ENCODE measurements at regions not wholly inside any gene's neighbourhood (a gene's known extent, or its start where the extent isn't known, plus 50 kb on each side); places are given as distances from the start of the nearest gene placed in this dataset.

DNA sequence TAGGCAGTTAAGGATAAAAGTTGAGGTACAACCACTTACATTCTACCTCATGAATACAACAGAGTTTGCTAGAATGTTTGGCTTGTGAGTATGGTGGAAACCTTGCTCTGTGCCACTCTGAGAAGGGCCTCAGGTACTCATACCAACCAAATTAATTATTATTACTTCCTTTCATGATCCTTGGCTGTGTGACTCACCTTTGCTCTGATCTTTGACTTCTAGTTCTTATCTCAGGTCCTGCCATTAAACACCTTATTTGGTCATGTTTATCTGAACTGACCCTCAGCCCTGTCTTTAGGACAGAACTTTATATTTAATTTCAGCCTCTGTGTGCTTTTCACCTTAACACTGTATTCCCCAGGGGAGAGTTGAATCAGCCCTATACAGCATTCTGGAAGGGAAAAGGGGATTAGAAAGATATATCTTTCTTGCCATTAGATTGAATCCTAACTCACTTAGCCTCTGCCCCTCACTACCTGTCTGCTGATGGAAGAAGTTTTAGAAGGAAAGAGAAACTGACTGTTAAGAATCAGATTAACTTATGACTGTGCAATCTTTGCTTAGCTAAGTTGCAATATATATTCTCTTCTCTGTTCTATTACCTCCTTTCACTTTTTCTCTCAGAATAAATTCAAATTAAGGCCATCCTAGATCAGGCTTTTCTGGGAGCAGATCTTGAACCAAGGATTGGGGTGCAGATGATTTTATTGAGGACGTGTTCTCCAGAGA, 260.4 kb upstream of the DPYD start:
- H3K36me3 ChIP-seq (ENCODE audit: control insufficient read depth, insufficient read depth, low read length) = no peaks in the 10 kb centered on the region
- H3K27me3 ChIP-seq (ENCODE audit: control insufficient read depth, insufficient read depth, low read length) = no peaks in the 10 kb centered on the region
- H3K9ac ChIP-seq (ENCODE audit: low read depth, low read length) = no peak overlapping the region
- no peaks in the 10 kb centered on the region for H3K4me1 ChIP-seq (ENCODE audit: control insufficient read depth, insufficient read depth, low read length)
- H3K27ac ChIP-seq (ENCODE audit: low read depth, low read length) = peak overlapping the region; percentile 12
- H3K4me3 ChIP-seq (ENCODE audit: low read depth, low read length) = no peak overlapping the region
- H3K9me3 ChIP-seq (ENCODE audit: control insufficient read depth, insufficient read depth, low read length) = no peaks in the 10 kb centered on the region

DNA sequence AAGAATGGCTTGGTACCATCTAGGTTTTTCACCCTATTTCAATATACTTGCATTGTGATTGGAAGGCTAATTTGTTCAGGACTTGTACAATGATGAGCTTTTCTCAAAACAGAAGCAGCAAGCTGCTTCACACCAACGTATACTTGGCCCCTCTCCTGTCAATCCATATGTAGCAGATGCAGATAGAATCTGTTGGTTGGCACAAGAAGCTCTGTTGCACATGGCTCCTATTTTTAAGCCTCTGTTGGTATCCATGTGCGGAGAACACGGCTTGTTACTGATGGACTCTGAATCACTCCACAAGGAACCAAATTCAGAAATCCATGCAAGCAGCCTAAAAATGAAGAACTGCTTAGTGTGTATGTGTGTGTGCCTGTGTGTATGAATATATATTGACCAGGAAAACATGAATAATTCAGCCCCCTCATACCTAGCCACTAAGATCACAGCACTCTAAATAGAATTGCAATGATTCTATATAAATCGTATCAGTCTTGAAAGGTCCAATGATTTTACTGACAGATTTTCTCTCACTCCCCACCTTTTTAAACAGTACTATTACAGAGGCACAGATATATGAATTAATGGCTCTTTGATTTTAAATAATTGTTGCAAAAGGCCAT, 258.4 kb upstream of the DPYD start:
- Histone ChIP-seq H3K9ac (ENCODE audit: low read depth, low read length) (no peak overlapping the region), H3K36me3 (ENCODE audit: control insufficient read depth, insufficient read depth, low read length) (no peaks in the 10 kb centered on the region), H3K4me1 (ENCODE audit: control insufficient read depth, insufficient read depth, low read length) (no peaks in the 10 kb centered on the region), H3K9me3 (ENCODE audit: control insufficient read depth, insufficient read depth, low read length) (no peaks in the 10 kb centered on the region), H3K27ac (ENCODE audit: low read depth, low read length) (no peak overlapping the region), H3K27me3 (ENCODE audit: control insufficient read depth, insufficient read depth, low read length) (no peaks in the 10 kb centered on the region), H3K4me3 (ENCODE audit: low read depth, low read length) (no peak overlapping the region)

DNA sequence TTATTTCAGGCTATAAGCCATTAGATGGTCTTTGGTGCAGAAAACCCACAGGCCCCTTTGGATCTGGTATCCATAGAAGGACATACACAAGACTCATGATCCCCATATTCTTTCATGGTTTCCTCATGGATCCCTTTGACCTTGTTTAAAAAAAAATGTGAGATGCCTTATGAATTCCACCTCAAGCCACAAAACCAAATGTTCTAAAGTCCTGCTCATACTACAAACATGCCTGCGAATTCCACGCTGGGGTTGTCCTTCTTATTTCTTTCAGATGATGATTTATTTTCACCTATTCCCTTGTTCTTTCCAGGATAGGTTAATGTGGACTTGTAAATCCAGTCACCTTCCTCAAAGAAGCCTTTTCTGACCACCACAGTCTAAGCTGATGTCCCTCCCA, 256.9 kb upstream of the DPYD start:
- Histone ChIP-seq H3K36me3 (ENCODE audit: control insufficient read depth, insufficient read depth, low read length) (no peaks in the 10 kb centered on the region), H3K9me3 (ENCODE audit: control insufficient read depth, insufficient read depth, low read length) (no peaks in the 10 kb centered on the region), H3K9ac (ENCODE audit: low read depth, low read length) (no peak overlapping the region), H3K4me1 (ENCODE audit: control insufficient read depth, insufficient read depth, low read length) (no peaks in the 10 kb centered on the region), H3K27me3 (ENCODE audit: control insufficient read depth, insufficient read depth, low read length) (no peaks in the 10 kb centered on the region), H3K27ac (ENCODE audit: low read depth, low read length) (no peak overlapping the region), H3K4me3 (ENCODE audit: low read depth, low read length) (no peak overlapping the region)

DNA sequence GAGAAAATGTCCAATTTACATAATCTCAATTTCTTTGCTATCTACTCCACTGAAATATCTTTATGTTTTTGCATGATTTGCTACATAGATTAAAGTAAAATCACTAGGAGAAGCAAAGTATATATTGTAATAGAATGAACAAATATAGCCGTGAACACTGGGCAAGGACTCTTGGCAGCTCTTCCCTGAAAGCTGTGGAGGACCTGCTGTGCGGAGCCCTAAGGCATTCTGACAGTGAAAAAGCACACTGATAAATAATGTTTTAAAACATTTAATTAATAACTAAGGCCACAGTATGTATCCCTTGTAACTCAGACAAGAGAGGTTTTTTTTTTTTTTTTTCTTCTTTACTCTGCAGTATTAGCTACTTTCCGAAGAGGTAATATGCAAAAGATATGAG, 256.1 kb upstream of the DPYD start:
- Histone ChIP-seq H3K4me3 (ENCODE audit: low read depth, low read length) (no peak overlapping the region), H3K4me1 (ENCODE audit: control insufficient read depth, insufficient read depth, low read length) (no peaks in the 10 kb centered on the region), H3K9me3 (ENCODE audit: control insufficient read depth, insufficient read depth, low read length) (no peaks in the 10 kb centered on the region), H3K27ac (ENCODE audit: low read depth, low read length) (no peak overlapping the region), H3K27me3 (ENCODE audit: control insufficient read depth, insufficient read depth, low read length) (no peaks in the 10 kb centered on the region), H3K36me3 (ENCODE audit: control insufficient read depth, insufficient read depth, low read length) (no peaks in the 10 kb centered on the region), H3K9ac (ENCODE audit: low read depth, low read length) (no peak overlapping the region)

DNA sequence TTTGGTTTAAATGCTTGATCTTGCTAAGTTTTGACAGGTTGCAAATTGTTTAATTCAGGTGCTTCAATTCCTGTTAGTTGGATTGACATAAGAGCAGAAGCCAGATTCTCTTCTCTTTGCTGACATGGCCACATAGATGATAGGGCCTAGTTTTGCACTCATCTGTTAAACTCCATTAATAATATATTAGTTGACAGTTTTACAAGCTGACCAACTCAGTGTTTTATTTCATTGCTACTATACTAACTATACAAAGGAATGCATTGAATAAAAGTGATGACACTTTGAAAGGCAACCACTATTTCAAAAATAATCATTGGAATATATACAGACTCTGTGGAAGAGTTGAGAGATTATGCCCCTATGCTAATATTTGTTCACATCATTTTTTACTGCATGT, 255.6 kb upstream of the DPYD start:
- Histone ChIP-seq H3K9me3 (ENCODE audit: control insufficient read depth, insufficient read depth, low read length) (no peaks in the 10 kb centered on the region), H3K9ac (ENCODE audit: low read depth, low read length) (no peak overlapping the region), H3K4me1 (ENCODE audit: control insufficient read depth, insufficient read depth, low read length) (no peaks in the 10 kb centered on the region), H3K27me3 (ENCODE audit: control insufficient read depth, insufficient read depth, low read length) (no peaks in the 10 kb centered on the region), H3K4me3 (ENCODE audit: low read depth, low read length) (no peak overlapping the region), H3K27ac (ENCODE audit: low read depth, low read length) (no peak overlapping the region), H3K36me3 (ENCODE audit: control insufficient read depth, insufficient read depth, low read length) (no peaks in the 10 kb centered on the region)

DNA sequence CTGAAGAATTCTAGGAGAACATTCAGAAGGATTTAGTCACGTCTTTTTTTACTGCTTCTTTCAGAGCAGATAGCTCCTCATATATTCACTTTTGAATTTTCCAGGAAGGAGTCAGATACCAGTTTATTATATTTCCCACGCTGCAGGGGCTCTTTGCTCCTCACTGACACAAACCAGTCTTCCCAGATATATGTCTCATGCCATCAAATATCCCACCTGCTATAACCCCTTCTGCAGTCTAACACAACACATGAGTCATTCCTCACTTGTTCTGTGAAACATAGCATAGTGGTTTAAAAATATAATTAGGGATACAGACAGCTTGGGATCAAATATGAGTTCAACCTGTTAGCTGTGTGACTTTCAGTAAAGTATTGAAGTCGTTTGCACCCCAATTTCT, 251.7 kb upstream of the DPYD start:
- H3K9me3 ChIP-seq (ENCODE audit: control insufficient read depth, insufficient read depth, low read length) = no peaks in the 10 kb centered on the region
- H3K4me3 ChIP-seq (ENCODE audit: low read depth, low read length) = no peak overlapping the region
- H3K9ac ChIP-seq (ENCODE audit: low read depth, low read length) = no peak overlapping the region
- no peak overlapping the region for H3K27ac ChIP-seq (ENCODE audit: low read depth, low read length)
- H3K36me3 ChIP-seq (ENCODE audit: control insufficient read depth, insufficient read depth, low read length) = no peaks in the 10 kb centered on the region
- H3K4me1 ChIP-seq (ENCODE audit: control insufficient read depth, insufficient read depth, low read length) = no peaks in the 10 kb centered on the region
- H3K27me3 ChIP-seq (ENCODE audit: control insufficient read depth, insufficient read depth, low read length) = no peaks in the 10 kb centered on the region

DNA sequence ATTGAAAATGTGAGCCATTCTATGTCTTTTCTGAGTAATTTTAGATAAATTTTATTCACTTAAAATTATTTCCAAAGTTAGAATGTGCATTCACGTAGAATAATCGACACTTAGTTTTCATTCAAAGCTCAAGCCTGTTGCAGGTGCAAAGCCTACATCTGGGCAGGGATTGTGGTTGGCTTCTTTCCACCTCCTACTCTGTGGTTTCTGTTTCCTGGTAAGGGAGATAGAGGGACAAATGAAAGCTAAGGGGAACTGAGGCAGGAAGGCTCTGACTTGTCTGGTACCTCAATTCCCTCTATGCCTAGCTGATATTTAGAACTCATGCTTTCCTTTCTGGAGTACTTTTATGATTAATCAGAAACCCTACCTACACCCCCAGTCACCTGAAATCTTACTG, 251.2 kb upstream of the DPYD start:
- no peaks in the 10 kb centered on the region for H3K27me3 ChIP-seq (ENCODE audit: control insufficient read depth, insufficient read depth, low read length)
- no peak overlapping the region for H3K27ac ChIP-seq (ENCODE audit: low read depth, low read length)
- H3K4me3 ChIP-seq (ENCODE audit: low read depth, low read length) = no peak overlapping the region
- no peak overlapping the region for H3K9ac ChIP-seq (ENCODE audit: low read depth, low read length)
- H3K36me3 ChIP-seq (ENCODE audit: control insufficient read depth, insufficient read depth, low read length) = no peaks in the 10 kb centered on the region
- no peaks in the 10 kb centered on the region for H3K9me3 ChIP-seq (ENCODE audit: control insufficient read depth, insufficient read depth, low read length)
- H3K4me1 ChIP-seq (ENCODE audit: control insufficient read depth, insufficient read depth, low read length) = no peaks in the 10 kb centered on the region

DNA sequence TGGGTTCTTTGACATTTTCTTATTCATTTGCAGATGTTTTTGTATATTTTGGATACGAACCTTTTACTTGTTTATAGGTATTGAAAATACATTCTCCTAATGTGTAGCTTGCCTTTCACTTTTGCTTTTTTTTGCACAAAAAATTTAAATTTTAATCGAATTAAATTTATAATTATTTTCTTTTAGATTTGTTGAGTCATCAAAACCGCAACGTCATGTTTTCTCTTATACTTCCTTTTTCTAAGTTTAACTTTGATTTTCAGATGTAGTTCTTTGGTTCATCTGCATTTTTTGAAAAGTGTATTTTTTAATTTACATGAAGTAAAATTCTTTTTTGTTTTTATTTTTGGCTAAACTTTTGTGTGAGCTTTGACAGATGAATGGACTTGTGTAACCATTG, 243.7 kb upstream of the DPYD start:
- H3K9ac ChIP-seq (ENCODE audit: low read depth, low read length) = no peak overlapping the region
- no peaks in the 10 kb centered on the region for H3K27me3 ChIP-seq (ENCODE audit: control insufficient read depth, insufficient read depth, low read length)
- H3K36me3 ChIP-seq (ENCODE audit: control insufficient read depth, insufficient read depth, low read length) = no peaks in the 10 kb centered on the region
- no peaks in the 10 kb centered on the region for H3K4me1 ChIP-seq (ENCODE audit: control insufficient read depth, insufficient read depth, low read length)
- no peak overlapping the region for H3K4me3 ChIP-seq (ENCODE audit: low read depth, low read length)
- H3K9me3 ChIP-seq (ENCODE audit: control insufficient read depth, insufficient read depth, low read length) = no peaks in the 10 kb centered on the region
- no peak overlapping the region for H3K27ac ChIP-seq (ENCODE audit: low read depth, low read length)

DNA sequence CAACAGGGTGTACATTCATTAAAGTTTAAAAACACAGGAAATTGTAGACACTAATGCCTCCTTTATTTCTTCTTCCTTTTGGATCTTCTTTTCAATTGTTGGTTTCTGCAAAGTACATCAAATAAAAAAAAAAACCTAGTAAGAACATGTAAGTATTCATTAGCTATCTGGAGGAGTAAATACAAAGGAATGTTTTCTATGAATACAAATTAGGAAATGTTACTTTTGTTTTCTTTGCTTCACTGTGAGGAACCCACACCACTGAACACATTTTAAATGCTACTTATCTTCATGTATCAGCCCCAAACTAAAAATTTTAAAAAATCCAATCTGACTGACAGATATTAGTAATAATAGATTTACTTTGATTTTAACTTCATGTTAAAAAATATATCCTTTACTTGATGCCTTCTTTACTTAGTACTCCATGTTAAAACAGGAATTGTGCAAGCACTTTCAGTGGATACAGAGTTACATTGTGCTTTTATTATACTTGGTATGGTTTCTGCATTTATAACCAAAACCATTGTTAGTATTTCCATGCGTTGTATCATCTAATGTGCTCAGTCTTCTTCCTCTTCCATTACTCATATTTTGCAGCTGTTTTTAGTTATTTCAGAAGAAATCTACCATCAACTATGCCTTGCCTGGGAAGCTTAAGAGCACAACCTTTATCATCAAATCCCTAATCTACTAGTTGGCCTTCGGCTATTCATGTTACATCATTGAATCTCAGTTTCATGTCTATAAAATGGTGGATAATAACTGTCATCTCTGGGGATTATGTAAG, 236.9 kb upstream of the DPYD start:
- H3K9ac ChIP-seq (ENCODE audit: low read depth, low read length) = no peak overlapping the region
- no peaks in the 10 kb centered on the region for H3K36me3 ChIP-seq (ENCODE audit: control insufficient read depth, insufficient read depth, low read length)
- H3K4me3 ChIP-seq (ENCODE audit: low read depth, low read length) = no peak overlapping the region
- no peak overlapping the region for H3K27ac ChIP-seq (ENCODE audit: low read depth, low read length)
- H3K4me1 ChIP-seq (ENCODE audit: control insufficient read depth, insufficient read depth, low read length) = no peaks in the 10 kb centered on the region
- no peaks in the 10 kb centered on the region for H3K9me3 ChIP-seq (ENCODE audit: control insufficient read depth, insufficient read depth, low read length)
- H3K27me3 ChIP-seq (ENCODE audit: control insufficient read depth, insufficient read depth, low read length) = no peaks in the 10 kb centered on the region

DNA sequence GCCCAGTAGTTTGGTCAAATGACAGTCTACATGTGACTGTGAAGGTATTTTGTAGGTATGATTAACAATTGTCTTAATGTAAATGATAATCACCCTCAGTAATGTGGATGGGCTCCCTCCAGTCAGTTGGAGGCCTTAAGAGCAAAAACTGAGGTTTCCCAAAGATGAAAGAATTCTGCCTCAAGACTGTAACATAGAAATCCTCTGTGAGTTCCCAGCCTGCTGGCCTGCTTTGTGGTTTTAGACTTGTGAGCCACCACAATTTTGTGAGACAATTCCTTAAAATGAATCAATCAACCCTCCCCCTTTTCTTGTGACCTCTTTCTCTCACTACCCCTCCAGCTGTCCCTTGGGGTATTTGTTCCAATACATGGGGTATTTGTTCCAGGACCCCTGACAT, 226.4 kb upstream of the DPYD start:
- Histone ChIP-seq H3K9me3 (ENCODE audit: control insufficient read depth, insufficient read depth, low read length) (no peaks in the 10 kb centered on the region), H3K27me3 (ENCODE audit: control insufficient read depth, insufficient read depth, low read length) (no peaks in the 10 kb centered on the region), H3K36me3 (ENCODE audit: control insufficient read depth, insufficient read depth, low read length) (no peaks in the 10 kb centered on the region), H3K4me1 (ENCODE audit: control insufficient read depth, insufficient read depth, low read length) (no peaks in the 10 kb centered on the region), H3K9ac (ENCODE audit: low read depth, low read length) (no peak overlapping the region), H3K4me3 (ENCODE audit: low read depth, low read length) (no peak overlapping the region), H3K27ac (ENCODE audit: low read depth, low read length) (no peak overlapping the region)

DNA sequence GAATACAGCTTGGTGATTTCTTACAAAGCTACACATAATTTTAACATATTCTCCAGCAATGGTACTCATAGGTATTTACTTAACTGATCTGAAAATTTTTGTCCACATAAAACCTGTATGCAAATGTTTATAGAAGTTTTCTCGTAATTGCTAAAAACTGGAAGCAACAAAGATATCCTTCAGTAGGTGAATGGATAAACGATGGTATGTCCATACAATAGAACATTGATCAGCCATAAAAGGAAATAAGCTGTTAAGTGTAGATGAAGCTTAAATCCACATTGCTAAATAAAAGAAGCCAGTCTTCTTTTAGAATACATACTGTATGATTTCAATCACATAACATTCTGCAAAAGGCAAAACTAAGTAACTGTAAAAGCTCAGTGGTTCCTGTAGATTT, 224.8 kb upstream of the DPYD start:
- Histone ChIP-seq H3K27ac (ENCODE audit: low read depth, low read length) (no peak overlapping the region), H3K36me3 (ENCODE audit: control insufficient read depth, insufficient read depth, low read length) (no peaks in the 10 kb centered on the region), H3K9ac (ENCODE audit: low read depth, low read length) (no peak overlapping the region), H3K4me1 (ENCODE audit: control insufficient read depth, insufficient read depth, low read length) (no peaks in the 10 kb centered on the region), H3K27me3 (ENCODE audit: control insufficient read depth, insufficient read depth, low read length) (no peaks in the 10 kb centered on the region), H3K9me3 (ENCODE audit: control insufficient read depth, insufficient read depth, low read length) (no peaks in the 10 kb centered on the region), H3K4me3 (ENCODE audit: low read depth, low read length) (no peak overlapping the region)

Measured in HUES48 (cell line).